ENCODE measurements at regions not wholly inside any gene's neighbourhood (a gene's known extent, or its start where the extent isn't known, plus 50 kb on each side); places are given as distances from the start of the nearest gene placed in this dataset.

- Histone ChIP-seq H3K27me3 (no peaks in the 10 kb centered on the region), H3K27ac (no peak overlapping the region), H3K9me3 (no peaks in the 10 kb centered on the region), H3K4me1 (ENCODE audit: insufficient read depth) (peaks cover 10% of the 10 kb centered on the region), H3K36me3 (no peaks in the 10 kb centered on the region), H3K4me3 (no peak overlapping the region)
- DNase-seq: no peak
- 84 to 90% (median 90%) methylated on average over 6 of the region's 6 CpGs for WGBS, 3 donors
- intact Hi-C loops (cut with DNase I): no loop called here
- TF ChIP-seq EP300 (IDR thresholded peaks at IDR 0.05): no peak
- no peak for TF ChIP-seq POLR2A (IDR thresholded peaks at IDR 0.05)
- TF ChIP-seq CTCF (IDR thresholded peaks at IDR 0.05): no peak
Observed at GRCh38 chr1:55938861-55939260, 640.5 kb downstream of the PLPP3 start.

DNA sequence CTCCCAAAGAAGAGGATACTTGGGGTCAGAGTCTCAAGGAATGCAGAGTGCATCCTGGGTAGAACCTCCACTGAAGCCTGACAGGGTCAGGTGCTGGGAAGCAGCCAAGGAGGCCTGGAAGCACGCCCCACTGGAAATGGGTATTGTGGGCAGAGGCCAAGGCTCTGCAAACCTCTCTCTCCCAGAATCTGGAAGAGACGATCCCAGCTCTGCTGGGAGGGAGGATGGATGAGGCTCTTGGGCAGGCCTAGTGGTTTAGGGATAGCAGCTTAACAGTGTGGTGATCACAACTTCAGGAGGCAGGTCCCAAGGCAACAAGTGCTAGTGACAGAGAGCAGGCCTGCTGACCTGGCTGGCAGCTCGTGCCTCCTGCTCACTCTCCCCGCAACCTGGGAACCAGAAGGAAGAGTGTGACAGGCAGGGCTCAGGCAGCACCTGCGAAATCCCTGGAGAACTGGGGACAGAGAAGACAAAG is 641.0 kb downstream of the PLPP3 start:
- no peaks in the 10 kb centered on the region for H3K9me3 ChIP-seq
- H3K4me3 ChIP-seq: no peak overlapping the region
- H3K4me1 ChIP-seq (ENCODE audit: insufficient read depth): peaks cover 10% of the 10 kb centered on the region
- no peaks in the 10 kb centered on the region for H3K27me3 ChIP-seq
- 59 to 66% (median 64%) methylated on average over 5 of the region's 5 CpGs for WGBS, 3 donors
- no peak overlapping the region for H3K27ac ChIP-seq
- intact Hi-C loops (cut with DNase I): no loop called here
- TF ChIP-seq CTCF (IDR thresholded peaks at IDR 0.05) (no peak), POLR2A (IDR thresholded peaks at IDR 0.05) (no peak), EP300 (IDR thresholded peaks at IDR 0.05) (no peak)
- peak in 3 of 5 donors; percentile 40 to 67 (median 66) for DNase-seq
- no peaks in the 10 kb centered on the region for H3K36me3 ChIP-seq

DNA sequence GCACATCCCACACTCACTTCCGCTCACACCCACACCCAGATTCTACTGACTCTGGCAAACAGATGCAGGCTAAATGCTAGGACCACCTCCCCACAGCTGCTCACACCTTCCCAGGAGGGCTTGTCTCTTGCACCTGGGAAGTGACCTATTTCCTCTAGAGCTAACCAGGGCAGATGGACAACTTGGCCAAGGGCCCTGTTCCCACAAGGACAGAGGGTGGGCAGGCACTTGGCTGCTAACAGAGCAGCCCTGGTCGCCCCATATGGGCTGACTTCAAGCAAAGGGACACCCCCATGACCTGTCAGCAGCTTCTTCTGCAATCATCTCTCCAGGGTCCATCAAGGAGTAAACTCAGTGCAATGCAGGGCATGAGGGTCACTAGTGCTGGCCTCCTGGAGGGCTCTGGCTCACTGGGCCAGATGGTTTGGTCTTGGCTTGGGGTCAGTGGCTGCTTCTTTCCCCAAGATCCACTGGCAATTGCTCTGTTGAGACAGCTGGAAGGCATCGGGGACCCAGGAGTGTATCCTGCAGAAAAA is 641.5 kb downstream of the PLPP3 start:
- Histone ChIP-seq H3K27ac (no peak overlapping the region), H3K4me3 (no peak overlapping the region), H3K36me3 (no peaks in the 10 kb centered on the region), H3K9me3 (no peaks in the 10 kb centered on the region), H3K27me3 (no peaks in the 10 kb centered on the region), H3K4me1 (ENCODE audit: insufficient read depth) (peaks cover 10% of the 10 kb centered on the region)
- WGBS, 3 donors: 77 to 94% (median 81%) methylated on average over 3 of the region's 3 CpGs
- DNase-seq: peak in 1 of 5 donors; percentile 14
- intact Hi-C loops (cut with DNase I): no loop called here
- TF ChIP-seq POLR2A (IDR thresholded peaks at IDR 0.05) (no peak), CTCF (IDR thresholded peaks at IDR 0.05) (no peak), EP300 (IDR thresholded peaks at IDR 0.05) (no peak)

- no peaks in the 10 kb centered on the region for H3K36me3 ChIP-seq
- intact Hi-C loops (cut with DNase I): no loop called here
- no peak for TF ChIP-seq CTCF (IDR thresholded peaks at IDR 0.05)
- no peak for TF ChIP-seq POLR2A (IDR thresholded peaks at IDR 0.05)
- no peak for TF ChIP-seq EP300 (IDR thresholded peaks at IDR 0.05)
- H3K27ac ChIP-seq: no peak overlapping the region
- H3K27me3 ChIP-seq: no peaks in the 10 kb centered on the region
- H3K4me3 ChIP-seq: no peak overlapping the region
- peaks cover 20% of the 10 kb centered on the region for H3K4me1 ChIP-seq (ENCODE audit: insufficient read depth)
- no peaks in the 10 kb centered on the region for H3K9me3 ChIP-seq
- DNase-seq: no peak
- WGBS, 3 donors: 38 to 68% (median 55%) methylated on average over 2 to 5 of the region's 5 CpGs
Observed at GRCh38 chr1:55935236-55935635, 644.1 kb downstream of the PLPP3 start.

Data from ovary (tissue), 7 donors.